Tibial nerve (tissue), 4 donors: ENCODE measurements at regions not wholly inside any gene's neighbourhood (a gene's known extent, or its start where the extent isn't known, plus 50 kb on each side); places are given as distances from the start of the nearest gene placed in this dataset.

Source experiments
- CTCF ChIP-seq, 5 experiments: fragments of 200-600 bp in 3 of 5; fragments of 450-650 bp in 2 of 5; sonication (generic) in 3 of 5; IDR thresholded peaks; one replicate each; pipeline ENCODE4 v1.5.1; 2016 to 2019; ENCODE audit warnings: antibody characterized with exemption in 5 of 5, mild to moderate bottlenecking in 3 of 5, moderate library complexity in 2 of 5
- EP300 ChIP-seq, 2 donors: sonication (generic); formaldehyde crosslinking; IDR thresholded peaks; one replicate each; pipeline ENCODE4 v1.6.1; 2017; ENCODE audit warnings: antibody characterized with exemption in 2 of 2, mild to moderate bottlenecking in 1 of 2
- POLR2A ChIP-seq, 2 donors: fragments of 450-650 bp; IDR thresholded peaks; one replicate each; pipeline ENCODE4 v1.6.1; 2017; ENCODE audit warnings: antibody characterized with exemption in 2 of 2, mild to moderate bottlenecking in 2 of 2, moderate library complexity in 2 of 2

GRCh38 chrX:3420316-3420715 is 73.9 kb upstream of the MXRA5 start:
- TF ChIP-seq CTCF (IDR thresholded peaks at IDR 0.05) (no peak), POLR2A (IDR thresholded peaks at IDR 0.05) (no peak), EP300 (IDR thresholded peaks at IDR 0.05) (no peak)
